Right lung (tissue), 2 donors: ENCODE measurements at regions not wholly inside any gene's neighbourhood (a gene's known extent, or its start where the extent isn't known, plus 50 kb on each side); places are given as distances from the start of the nearest gene placed in this dataset.
"Not testable (repeated sequence)": the region's sequence is repeated elsewhere in the genome, so short reads cannot be mapped to it uniquely, and the experiment has no call there.

ENCODE experiments used
- DNase-seq, 2 donors: peaks; one replicate each; pipeline ENCODE4 v3.0.0-alpha.2; 2013

- no peak for DNase-seq
These were observed 867.6 kb downstream of the SORCS1 start for GRCh38 chr10:106296750-106297392.

DNA sequence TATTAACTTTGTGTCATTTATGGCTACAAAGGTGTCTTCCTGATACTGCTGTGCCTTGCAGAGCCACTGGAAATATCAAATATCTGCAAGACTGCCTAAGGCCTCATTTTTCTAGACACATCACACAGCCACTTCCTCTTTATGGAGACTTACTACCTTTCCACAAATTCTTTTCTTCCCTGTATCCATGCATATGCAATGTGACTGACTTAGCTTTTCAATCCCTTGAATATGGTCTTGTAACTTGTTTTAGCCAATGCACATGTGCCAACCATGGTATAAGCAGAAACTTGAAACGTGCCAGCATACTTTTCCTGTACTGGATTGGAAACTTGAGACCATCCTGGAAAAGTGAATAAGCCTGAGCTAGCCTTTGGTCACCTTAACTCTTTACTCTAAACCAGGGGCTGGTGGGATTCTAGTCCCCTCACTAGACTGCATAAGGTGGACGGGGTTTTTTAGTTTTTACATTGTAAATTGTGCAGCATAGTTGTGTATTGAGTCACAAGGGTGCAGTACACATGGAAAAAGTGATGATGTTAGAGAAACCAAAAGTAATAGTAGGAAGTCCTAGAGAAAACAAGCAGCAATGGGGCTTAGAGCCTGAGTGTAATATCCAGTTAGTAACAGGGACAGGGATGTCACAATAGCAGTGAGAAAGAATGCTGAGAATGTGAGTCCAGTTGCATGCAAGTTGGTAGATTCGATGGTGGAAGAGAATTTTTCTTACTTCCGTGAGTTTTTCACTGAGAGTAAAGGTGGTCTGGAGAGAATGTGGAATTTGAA, 879.5 kb downstream of the SORCS1 start:
- no peak for DNase-seq

GRCh38 chr10:106280896-106281460, 883.5 kb downstream of the SORCS1 start:
- DNase-seq = no peak

DNA sequence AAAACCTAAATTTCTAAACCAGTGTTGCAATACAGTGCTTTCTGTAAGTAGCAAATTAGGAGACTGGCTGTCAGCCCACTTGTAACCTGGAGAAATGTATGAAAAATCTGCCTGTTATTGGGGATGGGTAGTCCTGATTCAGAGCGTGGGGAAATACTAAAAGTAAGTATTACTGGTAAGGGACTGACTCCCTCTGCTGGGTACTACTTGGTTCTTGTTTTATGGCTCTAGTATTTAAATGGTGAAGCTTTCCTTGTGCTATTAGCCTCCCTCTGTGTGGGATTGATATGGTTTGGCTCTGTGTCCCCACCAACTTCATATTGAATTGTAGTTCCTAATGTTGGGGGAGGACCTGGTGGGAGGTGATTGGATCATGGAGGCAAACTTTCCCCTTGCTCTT, 886.1 kb downstream of the SORCS1 start:
- DNase-seq = peak; percentile 2 to 5

GRCh38 chr10:106271237-106271636, 893.3 kb downstream of the SORCS1 start:
- DNase-seq = no peak

DNA sequence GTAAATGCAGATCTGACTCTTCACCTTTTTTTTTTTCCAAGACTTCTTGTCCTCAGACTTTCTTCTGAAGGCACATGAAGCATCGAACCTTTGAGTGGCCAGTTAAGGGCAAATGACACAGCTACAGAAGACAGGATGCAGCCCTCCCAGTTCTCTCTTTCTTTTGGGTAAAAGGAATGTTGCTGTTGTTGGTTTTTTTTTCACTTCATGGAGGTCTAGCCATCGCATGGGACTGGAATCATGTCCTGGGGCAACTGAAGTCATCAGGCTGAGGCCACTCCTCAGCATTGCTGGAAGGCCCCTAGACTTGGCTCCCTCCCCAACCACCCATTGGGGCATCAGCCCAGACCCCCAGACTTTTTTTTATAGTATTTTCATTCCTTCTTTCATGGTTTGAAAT, 896.5 kb downstream of the SORCS1 start:
- DNase-seq = no peak

GRCh38 chr10:106267591-106267990, 896.9 kb downstream of the SORCS1 start:
- no peak for DNase-seq

DNA sequence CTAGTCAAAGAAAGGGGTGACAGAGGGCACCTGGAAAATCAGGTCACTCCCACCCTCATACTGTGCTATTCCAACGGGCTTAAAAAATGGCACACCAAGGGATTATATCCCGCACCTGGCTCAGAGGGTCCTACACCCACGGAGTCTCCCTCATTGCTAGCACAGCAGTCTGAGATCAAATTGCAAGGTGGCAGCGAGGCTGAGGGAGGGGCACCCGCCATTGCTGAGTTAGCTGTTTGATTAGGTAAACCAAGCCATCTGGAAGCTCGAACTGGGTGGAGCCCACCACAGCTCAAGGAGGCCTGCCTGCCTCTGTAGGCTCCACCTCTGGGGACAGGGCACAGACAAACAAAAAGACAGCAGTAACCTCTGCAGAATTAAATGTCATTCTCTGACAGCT, 907.1 kb downstream of the SORCS1 start:
- not testable (repeated sequence) for DNase-seq

- no peak for DNase-seq
These were observed 909.3 kb downstream of the SORCS1 start for GRCh38 chr10:106255111-106255678.

DNA sequence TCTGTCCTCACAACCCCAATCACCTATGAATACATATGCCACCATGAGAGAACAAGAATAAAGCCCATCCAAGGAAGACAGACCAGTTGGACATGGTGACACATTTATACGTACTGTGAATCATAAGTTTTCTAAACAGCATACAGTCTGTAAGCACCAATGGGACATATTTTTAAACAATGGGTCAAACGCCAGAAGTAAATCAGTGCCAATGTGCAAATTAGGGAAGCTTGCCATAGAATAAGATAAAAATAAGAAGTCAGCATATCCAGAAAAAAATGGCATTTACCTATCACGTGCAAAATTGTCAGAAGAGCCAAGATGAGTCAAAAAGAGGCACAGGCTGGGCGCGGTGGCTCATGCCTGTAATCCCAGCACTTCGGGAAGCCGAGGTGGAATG, 910.4 kb downstream of the SORCS1 start:
- DNase-seq = no peak

DNA sequence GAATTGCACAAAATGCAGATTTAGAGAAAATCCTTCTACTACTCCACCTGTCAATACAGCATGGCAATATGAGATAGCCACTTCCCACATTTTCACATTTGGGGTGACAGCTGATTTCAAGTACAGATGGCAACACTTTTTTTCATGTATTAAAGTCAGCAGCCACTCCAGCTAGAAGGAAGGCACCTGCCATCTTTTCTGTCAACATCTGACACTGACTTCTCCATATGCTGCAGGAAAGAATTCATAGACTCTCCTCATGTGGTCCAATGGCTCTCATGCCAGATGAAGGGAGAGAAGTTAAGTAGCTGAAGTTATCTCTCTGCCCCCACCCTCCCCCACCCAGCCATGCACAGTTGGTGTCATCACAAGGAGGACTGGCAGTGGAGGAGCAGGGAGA, 912.0 kb downstream of the SORCS1 start:
- no peak for DNase-seq

GRCh38 chr10:106251573-106251972, 912.9 kb downstream of the SORCS1 start:
- no peak for DNase-seq

- DNase-seq = no peak
These were observed 922.2 kb downstream of the SORCS1 start for GRCh38 chr10:106242301-106242700.

DNA sequence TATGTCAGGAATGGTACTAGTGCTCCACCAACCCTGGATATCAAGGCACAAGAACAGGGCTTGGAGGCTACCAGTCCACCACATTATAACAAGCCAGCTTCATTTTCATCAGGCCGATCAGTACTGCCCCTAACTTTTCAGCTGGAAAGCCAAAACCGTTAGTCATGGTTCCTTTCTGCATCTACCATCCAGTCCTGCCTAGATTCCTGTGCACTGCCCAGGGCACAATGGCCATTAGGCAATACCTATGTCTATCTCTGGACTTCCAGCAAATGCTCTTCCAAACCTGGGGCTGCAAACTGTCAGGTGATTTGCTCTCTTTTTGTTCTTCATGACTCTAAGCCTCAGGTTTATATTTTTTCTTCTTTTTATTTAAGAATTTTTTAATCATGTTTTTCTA, 937.7 kb downstream of the SORCS1 start:
- DNase-seq = no peak

- DNase-seq = no peak
These were observed 938.4 kb downstream of the SORCS1 start for GRCh38 chr10:106226142-106226541.

GRCh38 chr10:106224676-106225075, 939.8 kb downstream of the SORCS1 start:
- no peak for DNase-seq

GRCh38 chr10:106217627-106218026, 946.9 kb downstream of the SORCS1 start:
- DNase-seq = no peak

DNA sequence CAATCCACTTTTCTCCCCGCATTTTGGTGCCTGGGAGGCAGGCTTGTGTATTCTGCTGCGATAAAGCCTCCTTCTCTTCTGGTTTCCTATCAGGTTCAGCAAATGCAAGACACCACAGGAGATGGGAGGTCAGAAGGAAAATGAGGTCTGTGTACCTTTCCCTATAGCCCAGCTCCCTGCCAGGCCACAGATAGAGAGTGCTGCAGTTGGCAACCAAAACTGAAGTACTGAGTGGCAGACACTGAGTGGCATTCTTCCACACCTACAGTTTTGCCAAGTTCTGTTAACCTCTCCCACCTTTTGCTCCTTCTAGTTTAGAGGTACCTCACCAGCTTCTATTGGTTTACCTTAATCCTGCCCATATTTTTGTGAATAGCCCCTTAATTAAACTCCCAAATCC, 948.4 kb downstream of the SORCS1 start:
- no peak for DNase-seq

DNA sequence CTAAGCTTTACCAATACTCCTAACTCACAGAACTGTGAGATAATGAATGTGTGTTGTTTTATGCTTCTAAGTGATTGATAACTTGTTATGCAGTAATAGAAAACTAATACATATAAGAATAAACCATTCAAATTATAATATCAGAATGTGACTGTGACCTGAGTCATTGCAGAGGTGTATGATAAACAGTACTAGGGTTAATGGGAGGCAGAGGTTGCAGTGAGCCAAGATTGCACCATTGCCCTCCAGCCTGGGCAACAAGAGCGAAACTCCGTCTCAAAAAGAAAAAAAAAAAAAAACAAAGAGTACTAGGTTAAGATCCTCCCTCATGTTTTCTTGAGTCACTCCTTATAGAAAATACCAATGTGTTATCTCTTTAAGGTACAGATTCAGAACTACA, 950.3 kb downstream of the SORCS1 start:
- DNase-seq = no peak

GRCh38 chr10:106213493-106213892, 951.0 kb downstream of the SORCS1 start:
- DNase-seq = no peak

GRCh38 chr10:106198275-106198674, 966.2 kb downstream of the SORCS1 start:
- DNase-seq = no peak

DNA sequence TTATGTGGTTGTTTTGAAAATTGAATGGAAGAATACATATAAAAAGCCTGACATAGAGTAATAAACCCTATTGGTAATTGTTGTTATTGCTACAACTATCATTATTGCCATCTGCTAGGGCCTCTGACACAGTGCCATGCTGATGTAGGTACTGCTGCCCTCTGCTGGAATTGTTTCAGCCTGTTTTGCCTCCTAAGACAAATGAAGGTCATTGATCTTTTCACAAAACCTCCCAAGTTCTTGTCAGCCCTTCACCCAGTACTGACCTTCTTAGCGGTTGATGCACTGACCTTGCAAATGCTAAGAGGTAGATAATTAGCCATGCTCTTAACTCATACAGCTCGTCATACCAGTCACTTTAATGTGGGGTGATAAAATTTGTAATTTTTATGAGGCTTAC, 975.2 kb downstream of the SORCS1 start:
- DNase-seq = no peak

DNA sequence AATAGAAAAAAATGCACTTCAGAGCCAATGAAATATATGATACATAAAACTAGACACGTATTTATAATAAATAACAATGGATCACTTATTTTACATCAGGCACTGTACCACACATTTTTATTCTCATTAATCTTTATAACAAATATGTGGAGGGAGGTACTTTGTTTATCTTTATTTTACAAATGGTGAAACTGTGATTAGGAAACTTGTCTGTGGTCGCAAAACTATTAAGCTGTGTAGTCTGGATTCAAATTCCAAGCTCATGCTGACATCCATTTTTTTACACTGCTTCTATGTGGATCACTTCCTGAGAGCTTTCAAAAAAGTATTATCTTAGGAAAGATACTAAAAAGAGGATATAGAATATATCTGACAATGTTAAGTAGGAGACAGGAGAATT, 978.6 kb downstream of the SORCS1 start:
- DNase-seq = no peak
